Neural progenitor cell (in vitro differentiated cells): ENCODE measurements at regions not wholly inside any gene's neighbourhood (a gene's known extent, or its start where the extent isn't known, plus 50 kb on each side); places are given as distances from the start of the nearest gene placed in this dataset.
A peak's percentile ranks its signal among the peaks of the same experiment; 100 is the strongest.
"Not testable (repeated sequence)": the region's sequence is repeated elsewhere in the genome, so short reads cannot be mapped to it uniquely, and the experiment has no call there.

Experiments
- DNase-seq: peaks from one replicate; pipeline ENCODE4 v3.0.0-alpha.2; 2016; ENCODE audit warnings: low spot score
- H2AFZ ChIP-seq: fragments of 200-600 bp; sonication (generic); replicated peaks from 2 replicates; pipeline ENCODE4 v1.6.1; 2016; ENCODE audit warnings: antibody characterized with exemption
- H3F3A ChIP-seq: fragments of 200-600 bp; sonication (generic); 2 replicates; pipeline ENCODE4 v1.6.1; 2016; ENCODE audit warnings: antibody characterized with exemption, low read depth
- H3K27ac ChIP-seq: fragments of 200-600 bp; sonication (generic); 2 replicates; pipeline ENCODE4 v1.5.1; 2016; ENCODE audit warnings: mild to moderate bottlenecking
- H3K27me3 ChIP-seq: fragments of 200-600 bp; sonication (generic); 2 replicates; pipeline ENCODE4 v1.6.1; 2016; ENCODE audit warnings: mild to moderate bottlenecking, moderate library complexity
- H3K36me3 ChIP-seq: fragments of 200-600 bp; sonication (generic); 2 replicates; pipeline ENCODE4 v1.5.1; 2016
- H3K4me1 ChIP-seq: fragments of 200-600 bp; sonication (generic); 2 replicates; pipeline ENCODE4 v1.6.1; 2016; ENCODE audit warnings: mixed run types
- H3K4me2 ChIP-seq: fragments of 200-600 bp; sonication (generic); 2 replicates; pipeline ENCODE4 v1.6.1; 2016
- H3K4me3 ChIP-seq: fragments of 200-600 bp; sonication (generic); 2 replicates; pipeline ENCODE4 v1.5.1; 2016
- H3K79me2 ChIP-seq: fragments of 200-600 bp; sonication (generic); 2 replicates; pipeline ENCODE4 v1.6.1; 2016; ENCODE audit warnings: low read depth
- H3K9ac ChIP-seq: fragments of 200-600 bp; sonication (generic); 2 replicates; pipeline ENCODE4 v1.6.1; 2016
- H3K9me3 ChIP-seq: fragments of 200-600 bp; sonication (generic); 2 replicates; pipeline ENCODE4 v1.5.1; 2016; ENCODE audit warnings: low read depth
- H4K20me1 ChIP-seq: fragments of 200-600 bp; sonication (generic); 2 replicates; pipeline ENCODE4 v1.6.1; 2016; ENCODE audit warnings: low read depth
- H3K27ac Mint-ChIP-seq: 3 replicates; pipeline ENCODE4 v1.8.0; 2021; ENCODE audit warnings: mixed read lengths
- H3K27me3 Mint-ChIP-seq: 2 replicates; pipeline ENCODE4 v1.8.0; 2022; ENCODE audit warnings: low read depth, mild to moderate bottlenecking, inconsistent platforms, moderate library complexity, mixed read lengths; ENCODE audit not compliant: insufficient read depth
- H3K36me3 Mint-ChIP-seq: 3 replicates; pipeline ENCODE4 v1.8.0; 2021; ENCODE audit warnings: mixed read lengths
- H3K4me1 Mint-ChIP-seq: 3 replicates; pipeline ENCODE4 v1.8.0; 2021; ENCODE audit warnings: mixed read lengths
- H3K4me3 Mint-ChIP-seq: 3 replicates; pipeline ENCODE4 v1.8.0; 2021; ENCODE audit warnings: mild to moderate bottlenecking, moderate library complexity, mixed read lengths
- H3K9me3 Mint-ChIP-seq: 3 replicates; pipeline ENCODE4 v1.8.0; 2020; ENCODE audit warnings: mixed read lengths
- CTCF ChIP-seq: fragments of 200-600 bp; sonication (generic); IDR thresholded peaks from 2 replicates; pipeline ENCODE4 v1.5.1; 2017; ENCODE audit warnings: antibody characterized with exemption, mild to moderate bottlenecking
- EZH2 ChIP-seq: fragments of 200-600 bp; sonication (generic); IDR thresholded peaks from 2 replicates; pipeline ENCODE4 v1.6.1; 2017; ENCODE audit warnings: antibody characterized with exemption, mild to moderate bottlenecking, moderate library complexity
- EZH2phosphoT487 ChIP-seq: fragments of 200-600 bp; sonication (generic); IDR thresholded peaks from 2 replicates; pipeline ENCODE4 v1.6.1; 2017; ENCODE audit warnings: antibody characterized with exemption

GRCh38 chr10:80964179-80964578, 426.5 kb downstream of the SH2D4B start:
- H3K4me1 Mint-ChIP-seq, result peaks cover 12% of the 10 kb centered on the region
- TF ChIP-seq CTCF, result no peak
- no peak for TF ChIP-seq EZH2phosphoT487
- TF ChIP-seq EZH2, result no peak
- no peak overlapping the region for H3K4me2 ChIP-seq
- H3K27ac ChIP-seq, result no peak overlapping the region
- no peaks in the 10 kb centered on the region for H3F3A ChIP-seq
- H2AFZ ChIP-seq, result no peak overlapping the region
- H4K20me1 ChIP-seq, result no peaks in the 10 kb centered on the region
- no peak overlapping the region for H3K27ac Mint-ChIP-seq
- H3K4me1 ChIP-seq, result no peaks in the 10 kb centered on the region
- no peak overlapping the region for H3K4me3 Mint-ChIP-seq
- H3K9me3 ChIP-seq, result no peaks in the 10 kb centered on the region
- no peaks in the 10 kb centered on the region for H3K36me3 Mint-ChIP-seq
- no peaks in the 10 kb centered on the region for H3K27me3 ChIP-seq
- DNase-seq, result no peak
- H3K9me3 Mint-ChIP-seq, result no peaks in the 10 kb centered on the region
- no peaks in the 10 kb centered on the region for H3K27me3 Mint-ChIP-seq
- no peaks in the 10 kb centered on the region for H3K79me2 ChIP-seq
- no peaks in the 10 kb centered on the region for H3K36me3 ChIP-seq
- H3K4me3 ChIP-seq, result no peak overlapping the region
- no peak overlapping the region for H3K9ac ChIP-seq

DNA sequence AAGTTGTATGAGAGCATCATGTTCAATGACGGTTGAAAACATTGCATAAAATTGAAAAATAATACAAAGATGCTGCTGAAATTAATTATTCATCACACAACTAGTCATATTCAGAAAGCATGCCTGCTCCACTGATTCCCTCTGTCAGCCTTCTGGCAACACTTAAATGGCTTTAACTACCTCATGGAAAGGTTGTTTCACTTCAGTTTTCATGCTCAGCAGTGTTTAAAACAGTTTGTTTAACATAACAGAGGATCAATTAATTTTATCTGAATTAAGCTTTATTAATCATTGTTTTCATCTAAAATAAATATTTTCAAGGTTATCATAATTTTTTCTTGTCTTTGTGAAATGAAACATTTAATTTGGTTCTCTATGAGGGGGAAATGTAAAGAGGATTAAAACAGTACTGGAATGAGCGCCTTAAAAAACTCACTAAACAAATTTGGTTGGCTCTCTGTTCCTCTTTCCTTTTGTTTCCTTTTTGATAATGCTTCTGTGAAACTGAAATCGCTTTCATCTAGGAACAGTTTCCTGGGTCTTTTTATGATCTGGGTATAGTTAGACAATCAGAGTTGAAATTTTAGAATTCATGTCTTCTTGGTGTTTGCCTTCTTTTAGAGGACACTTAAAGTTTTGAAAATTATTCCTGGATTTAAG, 427.4 kb downstream of the SH2D4B start:
- Histone ChIP-seq H3K79me2 (no peaks in the 10 kb centered on the region), H3K27ac (no peak overlapping the region), H3K9me3 (no peaks in the 10 kb centered on the region), H3K4me3 (no peak overlapping the region), H3K27me3 (no peaks in the 10 kb centered on the region), H3K4me2 (no peak overlapping the region), H3K36me3 (no peaks in the 10 kb centered on the region), H2AFZ (peak overlapping the region; percentile 12), H3K4me1 (no peaks in the 10 kb centered on the region), H3F3A (no peaks in the 10 kb centered on the region), H4K20me1 (no peaks in the 10 kb centered on the region), H3K9ac (no peak overlapping the region)
- Mint-ChIP-seq H3K4me3 (no peak overlapping the region), H3K27me3 (no peaks in the 10 kb centered on the region), H3K36me3 (no peaks in the 10 kb centered on the region), H3K4me1 (peaks cover 12% of the 10 kb centered on the region), H3K27ac (no peak overlapping the region), H3K9me3 (no peaks in the 10 kb centered on the region)
- no peak for TF ChIP-seq EZH2phosphoT487
- TF ChIP-seq EZH2, result no peak
- TF ChIP-seq CTCF, result no peak
- DNase-seq, result no peak

- Histone ChIP-seq H3K27me3 (no peaks in the 10 kb centered on the region), H3K4me2 (no peak overlapping the region), H4K20me1 (no peaks in the 10 kb centered on the region), H3K9ac (no peak overlapping the region), H3K36me3 (no peaks in the 10 kb centered on the region), H3K79me2 (no peaks in the 10 kb centered on the region), H3K9me3 (no peaks in the 10 kb centered on the region), H3K4me3 (no peak overlapping the region), H2AFZ (no peak overlapping the region), H3F3A (no peaks in the 10 kb centered on the region), H3K27ac (no peak overlapping the region), H3K4me1 (no peaks in the 10 kb centered on the region)
- no peaks in the 10 kb centered on the region for H3K27me3 Mint-ChIP-seq
- H3K4me3 Mint-ChIP-seq, result no peak overlapping the region
- DNase-seq, result no peak
- H3K9me3 Mint-ChIP-seq, result no peaks in the 10 kb centered on the region
- no peaks in the 10 kb centered on the region for H3K36me3 Mint-ChIP-seq
- peak overlapping the region; percentile 16 for H3K27ac Mint-ChIP-seq
- H3K4me1 Mint-ChIP-seq, result peaks cover 12% of the 10 kb centered on the region
- no peak for TF ChIP-seq EZH2
- no peak for TF ChIP-seq CTCF
- TF ChIP-seq EZH2phosphoT487, result no peak
Observed at GRCh38 chr10:80966326-80966986, 428.8 kb downstream of the SH2D4B start.

- not testable (repeated sequence) for H3K27ac Mint-ChIP-seq, H3K4me1 ChIP-seq, H4K20me1 ChIP-seq, H3K79me2 ChIP-seq, H3K9me3 Mint-ChIP-seq, H3K9me3 ChIP-seq, H3K4me3 ChIP-seq, H3K36me3 Mint-ChIP-seq, H3K36me3 ChIP-seq, H3F3A ChIP-seq, DNase-seq, H3K27me3 Mint-ChIP-seq, H3K9ac ChIP-seq, H3K4me3 Mint-ChIP-seq, H3K4me2 ChIP-seq, H3K27ac ChIP-seq, H2AFZ ChIP-seq, H3K27me3 ChIP-seq
- peaks cover 12% of the 10 kb centered on the region for H3K4me1 Mint-ChIP-seq
Observed at GRCh38 chr10:80967357-80967756, 429.7 kb downstream of the SH2D4B start.
